HL-60 (cell line): ENCODE measurements at regions not wholly inside any gene's neighbourhood (a gene's known extent, or its start where the extent isn't known, plus 50 kb on each side); places are given as distances from the start of the nearest gene placed in this dataset.
"Not testable (repeated sequence)": the region's sequence is repeated elsewhere in the genome, so short reads cannot be mapped to it uniquely, and the experiment has no call there.

Experiments
- DNase-seq, 2 experiments: peaks; one replicate each; pipeline ENCODE4 v3.0.0-alpha.2; 2010 to 2020; ENCODE audit warnings: low read depth in 1 of 2, low spot score in 1 of 2
- H3K27ac ChIP-seq: fragments of 250-450 bp; sonication (Bioruptor Pico); replicated peaks from 2 replicates; pipeline ENCODE4 v1.5.1; 2020; ENCODE audit warnings: mild to moderate bottlenecking, moderate library complexity
- H3K27me3 ChIP-seq: fragments of 250-450 bp; sonication (Bioruptor Pico); 2 replicates; pipeline ENCODE4 v1.5.1; 2021; ENCODE audit warnings: mild to moderate bottlenecking, moderate library complexity; ENCODE audit not compliant: insufficient read depth, poor library complexity, severe bottlenecking
- H3K4me3 ChIP-seq: replicated peaks from 2 replicates; pipeline ENCODE4 v1.5.1; 2011; ENCODE audit warnings: mild to moderate bottlenecking, control low read depth, low read length; ENCODE audit not compliant: insufficient read depth
- GABPA ChIP-seq: IDR thresholded peaks from 2 replicates; pipeline ENCODE4 v1.6.1; 2012; ENCODE audit warnings: low read depth
- POLR2AphosphoS5 ChIP-seq: IDR thresholded peaks from 2 replicates; pipeline ENCODE4 v1.6.1; 2012; ENCODE audit warnings: low read depth
- REST ChIP-seq: IDR thresholded peaks from 2 replicates; pipeline ENCODE4 v1.6.1; 2012; ENCODE audit warnings: low read depth; ENCODE audit not compliant: insufficient replicate concordance
- SPI1 ChIP-seq: IDR thresholded peaks from 2 replicates; pipeline ENCODE4 v1.6.1; 2012; ENCODE audit warnings: low read depth, mild to moderate bottlenecking, borderline replicate concordance
- TF ChIP-seq, protein P1 (sequence below): IDR thresholded peaks from one replicate; pipeline ENCODE4 v1.5.1; 2011; ENCODE audit warnings: low read length, control low read depth, inconsistent platforms; ENCODE audit not compliant: insufficient read depth

DNA sequence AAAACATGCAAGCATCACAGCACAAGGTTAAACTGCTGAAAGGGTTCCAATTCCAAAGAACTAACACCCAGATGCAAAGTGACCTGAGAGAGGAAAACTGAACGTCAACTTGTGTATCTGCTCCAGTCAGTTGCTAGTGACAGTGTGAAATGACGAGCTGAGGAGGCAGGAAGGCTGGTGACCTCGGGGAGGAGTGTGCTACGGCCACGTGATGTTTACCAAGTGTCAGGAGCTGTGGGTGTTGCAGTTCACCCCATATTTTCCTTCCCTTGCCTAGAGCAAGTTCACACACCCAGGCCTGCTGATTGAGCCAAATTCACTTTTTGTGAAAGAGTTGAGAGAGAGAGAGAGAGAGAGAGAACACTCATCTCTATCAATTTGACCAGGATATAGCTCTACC lies 231.6 kb upstream of the ANKH start:
- no peak for DNase-seq
- no peaks in the 10 kb centered on the region for H3K27me3 ChIP-seq
- TF ChIP-seq GABPA, result no peak
- TF ChIP-seq, protein P1, sequence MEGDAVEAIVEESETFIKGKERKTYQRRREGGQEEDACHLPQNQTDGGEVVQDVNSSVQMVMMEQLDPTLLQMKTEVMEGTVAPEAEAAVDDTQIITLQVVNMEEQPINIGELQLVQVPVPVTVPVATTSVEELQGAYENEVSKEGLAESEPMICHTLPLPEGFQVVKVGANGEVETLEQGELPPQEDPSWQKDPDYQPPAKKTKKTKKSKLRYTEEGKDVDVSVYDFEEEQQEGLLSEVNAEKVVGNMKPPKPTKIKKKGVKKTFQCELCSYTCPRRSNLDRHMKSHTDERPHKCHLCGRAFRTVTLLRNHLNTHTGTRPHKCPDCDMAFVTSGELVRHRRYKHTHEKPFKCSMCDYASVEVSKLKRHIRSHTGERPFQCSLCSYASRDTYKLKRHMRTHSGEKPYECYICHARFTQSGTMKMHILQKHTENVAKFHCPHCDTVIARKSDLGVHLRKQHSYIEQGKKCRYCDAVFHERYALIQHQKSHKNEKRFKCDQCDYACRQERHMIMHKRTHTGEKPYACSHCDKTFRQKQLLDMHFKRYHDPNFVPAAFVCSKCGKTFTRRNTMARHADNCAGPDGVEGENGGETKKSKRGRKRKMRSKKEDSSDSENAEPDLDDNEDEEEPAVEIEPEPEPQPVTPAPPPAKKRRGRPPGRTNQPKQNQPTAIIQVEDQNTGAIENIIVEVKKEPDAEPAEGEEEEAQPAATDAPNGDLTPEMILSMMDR, result no peak
- TF ChIP-seq SPI1, result no peak
- TF ChIP-seq REST, result no peak
- no peak for TF ChIP-seq POLR2AphosphoS5

GRCh38 chr5:15097552-15097951 lies 226.0 kb upstream of the ANKH start:
- Histone ChIP-seq H3K27me3 (no peaks in the 10 kb centered on the region), H3K4me3 (no peak overlapping the region), H3K27ac (no peak overlapping the region)
- DNase-seq, result no peak
- no peak for TF ChIP-seq POLR2AphosphoS5
- no peak for TF ChIP-seq GABPA
- no peak for TF ChIP-seq REST
- TF ChIP-seq SPI1, result no peak
- TF ChIP-seq, protein P1, result no peak

More for the DNA sequence above, 231.6 kb upstream of the ANKH start:
- H3K4me3 ChIP-seq, result no peak overlapping the region
- H3K27ac ChIP-seq, result no peak overlapping the region

- not testable (repeated sequence) for H3K27me3 ChIP-seq, DNase-seq
These were observed 225.1 kb upstream of the ANKH start for GRCh38 chr5:15096686-15097085.

DNA sequence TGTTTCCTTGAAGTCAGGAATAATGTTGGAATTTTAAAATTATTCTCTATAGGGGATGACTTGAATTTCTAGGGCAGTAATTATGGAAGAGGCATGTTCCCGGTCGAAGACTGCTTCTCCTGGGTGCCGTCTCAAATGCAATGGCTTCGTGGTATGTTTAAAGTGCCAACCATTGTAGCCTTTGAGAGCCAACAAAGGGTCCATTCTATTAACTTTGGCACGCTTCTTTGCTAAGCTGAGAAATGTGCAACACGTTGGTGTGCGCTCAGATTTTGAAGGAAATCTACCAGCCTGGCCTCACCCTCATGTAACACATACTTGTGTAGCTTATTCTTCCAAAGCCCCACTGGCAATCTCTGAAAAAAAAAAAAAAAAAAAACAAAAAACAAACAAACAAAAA lies 221.2 kb upstream of the ANKH start:
- H3K27ac ChIP-seq, result no peak overlapping the region
- no peaks in the 10 kb centered on the region for H3K27me3 ChIP-seq
- TF ChIP-seq REST (no peak), POLR2AphosphoS5 (no peak), SPI1 (no peak), GABPA (no peak)
- TF ChIP-seq, protein P1, result no peak
- no peak overlapping the region for H3K4me3 ChIP-seq
- DNase-seq, result no peak

More at GRCh38 chr5:15096686-15097085, 225.1 kb upstream of the ANKH start:
- not testable (repeated sequence) for H3K27ac ChIP-seq, H3K4me3 ChIP-seq
